WTC11 (cell line): ENCODE measurements at regions not wholly inside any gene's neighbourhood (a gene's known extent, or its start where the extent isn't known, plus 50 kb on each side); places are given as distances from the start of the nearest gene placed in this dataset.

Experiments
- ATF1 ChIP-seq: sonication (generic); formaldehyde crosslinking; IDR thresholded peaks from 2 replicates; pipeline ENCODE4 v1.8.1; 2023; ENCODE audit warnings: mild to moderate bottlenecking, moderate library complexity, missing genetic modification reagents
- ELF4 ChIP-seq: sonication (generic); formaldehyde crosslinking; IDR thresholded peaks from 2 replicates; pipeline ENCODE4 v1.8.1; 2022; ENCODE audit warnings: low read depth, mild to moderate bottlenecking, moderate library complexity, missing genetic modification reagents
- KAT7 ChIP-seq: sonication (generic); formaldehyde crosslinking; IDR thresholded peaks from 2 replicates; pipeline ENCODE4 v1.8.1; 2023; ENCODE audit warnings: missing genetic modification reagents, mild to moderate bottlenecking, borderline replicate concordance
- NR1H2 ChIP-seq: sonication (generic); formaldehyde crosslinking; IDR thresholded peaks from 2 replicates; pipeline ENCODE4 v1.9.0; 2021; ENCODE audit warnings: mild to moderate bottlenecking, moderate library complexity, missing genetic modification reagents
- NR2C2 ChIP-seq: sonication (generic); formaldehyde crosslinking; IDR thresholded peaks from 2 replicates; pipeline ENCODE4 v1.8.0; 2022; ENCODE audit warnings: mild to moderate bottlenecking, missing genetic modification reagents
- NR3C1 ChIP-seq: sonication (generic); formaldehyde crosslinking; conservative IDR thresholded peaks from 2 replicates; pipeline ENCODE4 v1.8.1; 2023; ENCODE audit warnings: low read depth, mild to moderate bottlenecking, missing genetic modification reagents
- SP1 ChIP-seq: sonication (generic); formaldehyde crosslinking; conservative IDR thresholded peaks from 2 replicates; pipeline ENCODE4 v1.8.1; 2022; ENCODE audit warnings: missing genetic modification reagents
- TCF7 ChIP-seq: sonication (generic); formaldehyde crosslinking; IDR thresholded peaks from 2 replicates; pipeline ENCODE4 v1.8.0; 2022; ENCODE audit warnings: mild to moderate bottlenecking, low read depth, missing genetic modification reagents, moderate library complexity
- TF ChIP-seq, protein P1 (sequence below): fragments of 200-600 bp; IDR thresholded peaks from 2 replicates; pipeline ENCODE4 v1.8.0; 2022; ENCODE audit warnings: antibody characterized with exemption
- TF ChIP-seq, protein P2 (sequence below): sonication (generic); formaldehyde crosslinking; conservative IDR thresholded peaks from 2 replicates; pipeline ENCODE4 v1.8.1; 2022; ENCODE audit warnings: mild to moderate bottlenecking, missing genetic modification reagents

DNA sequence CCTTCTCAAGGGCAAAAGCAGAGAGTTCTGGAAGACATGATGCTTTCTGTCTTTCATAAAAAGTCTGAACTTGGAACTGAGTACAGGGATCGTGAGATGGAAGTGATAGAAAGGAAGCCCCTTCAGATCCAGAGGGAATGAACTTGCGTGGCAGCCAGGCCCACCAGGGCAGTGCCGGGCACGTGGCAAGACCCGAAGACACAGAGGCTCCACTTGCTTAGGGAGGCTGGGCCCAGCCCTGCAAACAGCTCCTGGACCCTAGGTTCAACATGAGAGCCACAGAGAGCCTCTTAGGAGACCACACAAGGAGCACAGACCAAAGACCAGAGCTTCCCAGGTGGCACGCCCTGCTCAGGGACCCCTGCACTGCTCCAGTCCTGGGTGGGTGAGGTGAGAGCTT lies 155.4 kb upstream of the SMIM21 start:
- TF ChIP-seq, protein P1, sequence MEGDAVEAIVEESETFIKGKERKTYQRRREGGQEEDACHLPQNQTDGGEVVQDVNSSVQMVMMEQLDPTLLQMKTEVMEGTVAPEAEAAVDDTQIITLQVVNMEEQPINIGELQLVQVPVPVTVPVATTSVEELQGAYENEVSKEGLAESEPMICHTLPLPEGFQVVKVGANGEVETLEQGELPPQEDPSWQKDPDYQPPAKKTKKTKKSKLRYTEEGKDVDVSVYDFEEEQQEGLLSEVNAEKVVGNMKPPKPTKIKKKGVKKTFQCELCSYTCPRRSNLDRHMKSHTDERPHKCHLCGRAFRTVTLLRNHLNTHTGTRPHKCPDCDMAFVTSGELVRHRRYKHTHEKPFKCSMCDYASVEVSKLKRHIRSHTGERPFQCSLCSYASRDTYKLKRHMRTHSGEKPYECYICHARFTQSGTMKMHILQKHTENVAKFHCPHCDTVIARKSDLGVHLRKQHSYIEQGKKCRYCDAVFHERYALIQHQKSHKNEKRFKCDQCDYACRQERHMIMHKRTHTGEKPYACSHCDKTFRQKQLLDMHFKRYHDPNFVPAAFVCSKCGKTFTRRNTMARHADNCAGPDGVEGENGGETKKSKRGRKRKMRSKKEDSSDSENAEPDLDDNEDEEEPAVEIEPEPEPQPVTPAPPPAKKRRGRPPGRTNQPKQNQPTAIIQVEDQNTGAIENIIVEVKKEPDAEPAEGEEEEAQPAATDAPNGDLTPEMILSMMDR, result no peak
- TF ChIP-seq NR2C2 (no peak), TCF7 (CRISPR knock-in tag) (no peak), NR3C1 (CRISPR knock-in tag) (no peak), ATF1 (no peak), NR1H2 (CRISPR knock-in tag) (no peak), ELF4 (CRISPR knock-in tag) (no peak), KAT7 (CRISPR knock-in tag) (no peak), SP1 (no peak)
- TF ChIP-seq, protein P2, sequence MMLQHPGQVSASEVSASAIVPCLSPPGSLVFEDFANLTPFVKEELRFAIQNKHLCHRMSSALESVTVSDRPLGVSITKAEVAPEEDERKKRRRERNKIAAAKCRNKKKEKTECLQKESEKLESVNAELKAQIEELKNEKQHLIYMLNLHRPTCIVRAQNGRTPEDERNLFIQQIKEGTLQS (CRISPR knock-in tag), result no peak
